GM18909 (cell line): ENCODE measurements at regions not wholly inside any gene's neighbourhood (a gene's known extent, or its start where the extent isn't known, plus 50 kb on each side); places are given as distances from the start of the nearest gene placed in this dataset.

ENCODE experiments used
- ATAC-seq: cut with Tn5 transposase; IDR thresholded peaks from one replicate; pipeline ENCODE4 v1.9.1; 2021; ENCODE audit warnings: mild to moderate bottlenecking; ENCODE audit not compliant: unreplicated experiment, poor library complexity

GRCh38 chr20:11555510-11555909 is 362.2 kb upstream of the BTBD3 start:
- no peak for ATAC-seq

GRCh38 chr20:11556410-11556809 is 361.3 kb upstream of the BTBD3 start:
- ATAC-seq = no peak

GRCh38 chr20:11564491-11564890 is 353.2 kb upstream of the BTBD3 start:
- ATAC-seq = no peak

GRCh38 chr20:11569163-11569562 is 348.5 kb upstream of the BTBD3 start:
- ATAC-seq = no peak

GRCh38 chr20:11573507-11573906 is 344.2 kb upstream of the BTBD3 start:
- no peak for ATAC-seq

- ATAC-seq = no peak
Measured at GRCh38 chr20:11581271-11581670, 336.4 kb upstream of the BTBD3 start.

GRCh38 chr20:11582060-11582459 is 335.6 kb upstream of the BTBD3 start:
- ATAC-seq = no peak

- ATAC-seq = no peak
Measured at GRCh38 chr20:11585752-11586352, 331.8 kb upstream of the BTBD3 start.

- ATAC-seq = no peak
Measured at GRCh38 chr20:11588875-11589274, 328.8 kb upstream of the BTBD3 start.

- ATAC-seq = no peak
Measured at GRCh38 chr20:11591965-11592364, 325.7 kb upstream of the BTBD3 start.

GRCh38 chr20:11604339-11604738 is 313.4 kb upstream of the BTBD3 start:
- no peak for ATAC-seq

- no peak for ATAC-seq
Measured at GRCh38 chr20:11607047-11607446, 310.6 kb upstream of the BTBD3 start.

- no peak for ATAC-seq
Measured at GRCh38 chr20:11608736-11609135, 309.0 kb upstream of the BTBD3 start.

GRCh38 chr20:11624704-11625103 is 293.0 kb upstream of the BTBD3 start:
- no peak for ATAC-seq

- no peak for ATAC-seq
Measured at GRCh38 chr20:11626551-11626950, 291.1 kb upstream of the BTBD3 start.

GRCh38 chr20:11642866-11643265 is 274.8 kb upstream of the BTBD3 start:
- ATAC-seq = no peak

GRCh38 chr20:11646359-11646758 is 271.3 kb upstream of the BTBD3 start:
- no peak for ATAC-seq

- no peak for ATAC-seq
Measured at GRCh38 chr20:11650566-11650965, 267.1 kb upstream of the BTBD3 start.

- ATAC-seq = no peak
Measured at GRCh38 chr20:11651138-11651537, 266.6 kb upstream of the BTBD3 start.

GRCh38 chr20:11651647-11652046 is 266.0 kb upstream of the BTBD3 start:
- ATAC-seq = no peak

- no peak for ATAC-seq
Measured at GRCh38 chr20:11652128-11652527, 265.6 kb upstream of the BTBD3 start.

- no peak for ATAC-seq
Measured at GRCh38 chr20:11654766-11655165, 262.9 kb upstream of the BTBD3 start.

GRCh38 chr20:11660673-11661072 is 257.0 kb upstream of the BTBD3 start:
- no peak for ATAC-seq
